ENCODE measurements at regions not wholly inside any gene's neighbourhood (a gene's known extent, or its start where the extent isn't known, plus 50 kb on each side); places are given as distances from the start of the nearest gene placed in this dataset.

DNA sequence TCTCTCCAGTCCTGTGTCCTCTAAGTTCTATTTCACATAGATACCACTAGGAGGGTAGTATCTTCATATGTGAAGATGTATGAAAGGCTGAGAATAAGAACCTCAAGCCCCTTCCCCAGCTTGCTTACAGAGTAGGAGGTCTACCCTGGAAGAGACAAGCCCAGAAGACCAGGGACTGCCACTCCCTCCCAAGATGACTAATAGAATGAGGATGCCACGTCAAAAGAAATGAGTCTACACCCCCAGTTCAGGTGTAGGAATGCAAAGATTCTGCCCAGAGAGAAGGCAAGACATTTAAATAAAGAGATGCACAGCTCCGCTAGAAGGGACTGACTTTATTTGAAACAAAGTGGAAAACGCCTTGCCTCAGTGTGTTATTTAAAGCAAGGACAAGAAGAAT, 1006.0 kb upstream of the USP15 start:
- TF ChIP-seq EZH2 (IDR thresholded peaks at IDR 0.05; ENCODE audit: borderline replicate concordance, low read length), result no peak
- TF ChIP-seq, protein P1, sequence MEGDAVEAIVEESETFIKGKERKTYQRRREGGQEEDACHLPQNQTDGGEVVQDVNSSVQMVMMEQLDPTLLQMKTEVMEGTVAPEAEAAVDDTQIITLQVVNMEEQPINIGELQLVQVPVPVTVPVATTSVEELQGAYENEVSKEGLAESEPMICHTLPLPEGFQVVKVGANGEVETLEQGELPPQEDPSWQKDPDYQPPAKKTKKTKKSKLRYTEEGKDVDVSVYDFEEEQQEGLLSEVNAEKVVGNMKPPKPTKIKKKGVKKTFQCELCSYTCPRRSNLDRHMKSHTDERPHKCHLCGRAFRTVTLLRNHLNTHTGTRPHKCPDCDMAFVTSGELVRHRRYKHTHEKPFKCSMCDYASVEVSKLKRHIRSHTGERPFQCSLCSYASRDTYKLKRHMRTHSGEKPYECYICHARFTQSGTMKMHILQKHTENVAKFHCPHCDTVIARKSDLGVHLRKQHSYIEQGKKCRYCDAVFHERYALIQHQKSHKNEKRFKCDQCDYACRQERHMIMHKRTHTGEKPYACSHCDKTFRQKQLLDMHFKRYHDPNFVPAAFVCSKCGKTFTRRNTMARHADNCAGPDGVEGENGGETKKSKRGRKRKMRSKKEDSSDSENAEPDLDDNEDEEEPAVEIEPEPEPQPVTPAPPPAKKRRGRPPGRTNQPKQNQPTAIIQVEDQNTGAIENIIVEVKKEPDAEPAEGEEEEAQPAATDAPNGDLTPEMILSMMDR (conservative IDR thresholded peaks at IDR 0.05 in 1 of 2, IDR thresholded peaks at IDR 0.05 in 1 of 2; ENCODE audit: extremely low read depth in 1 of 2, insufficient read depth in 1 of 2, low read depth in 1 of 2, low read length in 2 of 2), result no peak

Measured in mammary epithelial cell (primary cell).